SH-SY5Y (cell line): ENCODE measurements at regions not wholly inside any gene's neighbourhood (a gene's known extent, or its start where the extent isn't known, plus 50 kb on each side); places are given as distances from the start of the nearest gene placed in this dataset.

Experiments
- GATA2 ChIP-seq: IDR thresholded peaks from 2 replicates; pipeline ENCODE4 v1.6.1; 2011; ENCODE audit warnings: mild to moderate bottlenecking, low read depth, low read length
- GATA3 ChIP-seq: IDR thresholded peaks from 2 replicates; pipeline ENCODE4 v1.6.1; 2011; ENCODE audit warnings: low read depth, mild to moderate bottlenecking, low read length, moderate library complexity

DNA sequence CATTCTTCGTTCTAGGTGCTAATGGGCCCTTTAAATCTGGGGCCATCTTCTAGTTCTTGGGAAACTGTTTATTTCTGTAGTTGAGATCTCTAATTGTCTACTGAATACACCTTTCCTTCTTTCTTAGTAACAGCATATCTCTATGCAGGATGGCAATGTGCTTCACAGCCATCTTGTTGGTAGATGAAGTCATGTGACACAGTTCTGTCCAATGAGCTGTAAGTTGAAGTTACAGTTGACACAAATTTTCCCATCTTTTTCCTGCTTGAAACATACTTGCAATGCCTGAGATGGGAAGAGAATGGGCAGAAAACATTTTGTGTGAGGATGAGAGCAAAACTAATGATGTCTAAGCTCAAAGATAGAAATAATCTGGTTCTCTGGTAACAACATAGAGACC is 57.3 kb upstream of the PHLPP1 start:
- no peak for TF ChIP-seq GATA2

DNA sequence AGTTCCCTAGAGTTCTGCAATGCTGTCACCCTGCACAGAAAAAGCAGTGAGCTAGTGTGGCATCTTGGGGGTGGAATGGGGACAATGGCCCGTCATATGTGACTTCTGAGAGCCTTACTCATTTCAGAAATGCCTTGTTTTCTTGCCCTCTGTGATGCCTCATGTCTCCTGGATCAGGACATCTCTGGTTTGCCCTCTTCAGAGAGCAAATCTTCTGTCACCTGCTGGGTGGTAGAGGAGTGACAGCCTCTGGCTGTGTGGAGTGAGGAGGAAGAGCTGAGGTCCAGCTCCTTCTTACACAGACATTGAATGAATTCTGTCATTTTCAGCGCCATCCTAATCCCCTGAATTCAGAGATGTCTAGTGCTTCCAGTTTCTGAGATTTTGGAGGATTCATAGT is 55.6 kb upstream of the PHLPP1 start:
- TF ChIP-seq GATA3: no peak
- TF ChIP-seq GATA2: no peak

DNA sequence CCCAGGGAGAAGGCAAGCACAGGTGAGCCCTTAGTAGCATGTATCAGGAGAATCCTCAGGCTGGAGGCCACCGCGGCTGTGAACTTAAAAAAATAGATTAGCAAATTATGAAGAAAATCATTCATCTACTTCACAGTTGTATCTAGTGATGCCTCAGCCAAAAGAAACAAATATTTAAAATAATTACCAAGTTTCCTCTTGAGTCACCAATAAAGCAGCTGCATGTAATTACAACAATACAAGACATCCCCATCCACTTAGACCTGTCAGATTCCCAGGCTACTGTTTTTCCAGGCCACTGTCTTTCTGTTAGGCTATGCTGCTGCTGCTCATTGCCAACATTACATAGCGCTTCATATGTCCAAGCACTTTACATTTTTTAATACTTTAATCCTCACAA is 54.6 kb upstream of the PHLPP1 start:
- TF ChIP-seq GATA3 (no peak), GATA2 (no peak)

DNA sequence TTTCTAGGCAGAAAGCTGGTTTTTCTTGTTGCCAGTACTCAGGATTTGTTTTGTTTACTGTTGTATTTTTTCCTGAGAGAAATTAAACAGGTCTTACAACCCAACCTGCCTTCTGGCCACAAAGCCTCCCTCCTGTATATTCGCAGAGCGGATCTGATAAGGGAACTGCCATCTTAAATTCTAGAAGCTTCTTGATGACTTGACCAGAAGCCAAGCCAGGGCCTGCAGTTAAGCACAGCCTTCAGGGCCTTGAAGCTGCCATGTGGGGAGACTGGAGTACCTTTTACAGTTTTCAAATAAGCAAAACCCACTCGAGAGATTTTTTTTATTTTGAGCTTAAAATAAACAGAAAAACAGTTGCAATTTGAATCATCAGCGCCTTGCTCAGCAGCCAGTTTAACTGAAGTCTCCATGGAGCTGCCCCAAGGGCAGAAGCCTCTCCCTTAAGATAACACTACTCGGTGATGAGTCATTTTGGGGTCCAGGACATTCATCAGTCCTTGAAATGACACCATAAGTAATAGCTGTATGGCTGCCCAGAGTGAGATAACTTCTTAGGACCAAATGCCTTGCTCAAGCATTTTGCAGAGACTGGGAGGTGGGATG is 51.5 kb upstream of the PHLPP1 start:
- TF ChIP-seq GATA3 (no peak), GATA2 (peak; percentile 23; the same call in 1 of the 2 replicates)

DNA sequence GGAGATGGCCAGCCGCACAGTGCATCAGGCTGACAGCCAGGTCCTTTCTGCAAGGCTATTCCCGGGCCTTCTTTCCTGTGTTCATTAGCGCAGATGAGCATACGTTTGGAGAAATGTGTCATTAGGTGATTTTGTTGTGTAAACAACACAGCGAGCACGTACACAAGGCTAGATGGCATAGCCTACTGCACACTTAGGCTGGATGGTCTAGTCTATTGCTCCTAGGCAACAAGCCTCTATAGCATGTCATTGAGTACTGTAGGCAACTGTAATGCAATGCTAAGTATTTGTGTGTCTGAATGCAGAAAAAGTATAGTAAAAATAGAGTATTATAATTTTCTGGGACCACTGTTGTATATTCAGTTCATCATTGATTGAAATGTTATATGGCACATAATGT is 50.9 kb upstream of the PHLPP1 start:
- TF ChIP-seq GATA3 (no peak), GATA2 (no peak)

DNA sequence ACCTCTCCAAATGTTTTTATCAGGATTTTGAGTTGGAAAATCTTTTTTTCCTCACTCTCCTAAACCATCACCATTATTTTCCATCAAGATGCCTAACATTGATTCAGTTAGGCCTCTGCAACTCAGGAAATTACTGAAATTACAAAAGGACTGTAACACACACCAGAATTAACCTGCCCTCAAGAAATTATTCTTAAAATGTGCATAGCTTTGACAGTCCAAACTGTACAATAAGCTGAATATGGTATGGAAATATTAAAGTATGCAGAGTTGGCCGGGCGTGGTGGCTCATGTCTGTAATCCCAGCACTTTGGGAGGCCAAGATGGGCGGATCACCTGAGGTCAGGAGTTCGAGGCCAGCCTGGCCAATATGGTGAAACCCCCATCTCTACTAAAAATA is 50.2 kb upstream of the PHLPP1 start:
- no peak for TF ChIP-seq GATA3
- TF ChIP-seq GATA2: no peak
